ENCODE measurements at regions not wholly inside any gene's neighbourhood (a gene's known extent, or its start where the extent isn't known, plus 50 kb on each side); places are given as distances from the start of the nearest gene placed in this dataset.

DNA sequence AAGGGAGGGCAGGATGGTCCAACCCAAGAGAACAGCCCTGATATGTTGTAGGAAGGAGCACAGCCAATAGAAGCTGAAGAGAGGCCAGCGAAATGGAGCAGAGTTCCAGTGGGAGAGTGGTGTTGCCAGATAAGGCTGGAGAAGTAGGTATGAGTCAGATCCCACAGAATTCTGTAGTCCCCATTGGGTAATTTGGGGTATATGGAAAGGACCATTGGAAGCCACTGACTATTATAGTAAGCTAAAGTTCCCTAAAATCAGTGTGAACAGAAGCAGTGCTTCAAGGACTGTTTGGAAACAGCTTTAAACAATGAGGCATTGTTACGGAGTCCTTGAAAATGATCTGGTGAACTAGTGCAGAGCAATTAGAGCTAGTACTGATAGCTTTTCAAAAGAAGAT lies 63.0 kb downstream of the DISP1 start:
- TF ChIP-seq, protein P1, sequence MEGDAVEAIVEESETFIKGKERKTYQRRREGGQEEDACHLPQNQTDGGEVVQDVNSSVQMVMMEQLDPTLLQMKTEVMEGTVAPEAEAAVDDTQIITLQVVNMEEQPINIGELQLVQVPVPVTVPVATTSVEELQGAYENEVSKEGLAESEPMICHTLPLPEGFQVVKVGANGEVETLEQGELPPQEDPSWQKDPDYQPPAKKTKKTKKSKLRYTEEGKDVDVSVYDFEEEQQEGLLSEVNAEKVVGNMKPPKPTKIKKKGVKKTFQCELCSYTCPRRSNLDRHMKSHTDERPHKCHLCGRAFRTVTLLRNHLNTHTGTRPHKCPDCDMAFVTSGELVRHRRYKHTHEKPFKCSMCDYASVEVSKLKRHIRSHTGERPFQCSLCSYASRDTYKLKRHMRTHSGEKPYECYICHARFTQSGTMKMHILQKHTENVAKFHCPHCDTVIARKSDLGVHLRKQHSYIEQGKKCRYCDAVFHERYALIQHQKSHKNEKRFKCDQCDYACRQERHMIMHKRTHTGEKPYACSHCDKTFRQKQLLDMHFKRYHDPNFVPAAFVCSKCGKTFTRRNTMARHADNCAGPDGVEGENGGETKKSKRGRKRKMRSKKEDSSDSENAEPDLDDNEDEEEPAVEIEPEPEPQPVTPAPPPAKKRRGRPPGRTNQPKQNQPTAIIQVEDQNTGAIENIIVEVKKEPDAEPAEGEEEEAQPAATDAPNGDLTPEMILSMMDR (IDR thresholded peaks at IDR 0.05; ENCODE audit: low read depth, low read length, missing input control) = no peak
- no peak for TF ChIP-seq SP1 (IDR thresholded peaks at IDR 0.05)
- TF ChIP-seq FOXA1 (IDR thresholded peaks at IDR 0.05) = no peak
- TF ChIP-seq EGR1 (IDR thresholded peaks at IDR 0.05; ENCODE audit: low read depth in 2 of 2) = no peak
